Left hindlimb (tissue), 1 donor: ENCODE measurements at regions not wholly inside any gene's neighbourhood (a gene's known extent, or its start where the extent isn't known, plus 50 kb on each side); places are given as distances from the start of the nearest gene placed in this dataset.
A peak's percentile ranks its signal among the peaks of the same experiment; 100 is the strongest.
"Not testable (repeated sequence)": the region's sequence is repeated elsewhere in the genome, so short reads cannot be mapped to it uniquely, and the experiment has no call there.

ENCODE experiments used
- DNase-seq: peaks from one replicate; pipeline ENCODE4 v3.0.0-alpha.2; 2018

GRCh38 chr5:1651971-1652872 lies 128.5 kb upstream of the LPCAT1 start:
- DNase-seq = peak; percentile 35

- DNase-seq = peak; percentile 14
Measured at GRCh38 chr5:1651250-1651649, 127.5 kb upstream of the LPCAT1 start.

GRCh38 chr5:1649554-1649953 lies 125.8 kb upstream of the LPCAT1 start:
- DNase-seq = no peak

GRCh38 chr5:1648806-1649205 lies 125.0 kb upstream of the LPCAT1 start:
- no peak for DNase-seq

- peak; percentile 23 for DNase-seq
Measured at GRCh38 chr5:1647580-1647979, 123.8 kb upstream of the LPCAT1 start.

GRCh38 chr5:1644810-1645571 lies 121.2 kb upstream of the LPCAT1 start:
- peak; percentile 86 for DNase-seq

- DNase-seq = not testable (repeated sequence)
Measured at GRCh38 chr5:1644393-1644809, 120.6 kb upstream of the LPCAT1 start.

GRCh38 chr5:1643651-1644392 lies 120.1 kb upstream of the LPCAT1 start:
- peak; percentile 26 for DNase-seq

GRCh38 chr5:1642621-1643061 lies 118.9 kb upstream of the LPCAT1 start:
- DNase-seq = peak; percentile 22

- no peak for DNase-seq
Measured at GRCh38 chr5:1642221-1642620, 118.5 kb upstream of the LPCAT1 start.

GRCh38 chr5:1641560-1642166 lies 117.9 kb upstream of the LPCAT1 start:
- DNase-seq = peak; percentile 79

- DNase-seq = no peak
Measured at GRCh38 chr5:1641041-1641440, 117.3 kb upstream of the LPCAT1 start.

GRCh38 chr5:1640421-1640881 lies 116.7 kb upstream of the LPCAT1 start:
- DNase-seq = no peak

GRCh38 chr5:1639757-1640156 lies 116.0 kb upstream of the LPCAT1 start:
- no peak for DNase-seq

- no peak for DNase-seq
Measured at GRCh38 chr5:1638658-1639400, 115.1 kb upstream of the LPCAT1 start.

GRCh38 chr5:1637639-1638481 lies 114.1 kb upstream of the LPCAT1 start:
- no peak for DNase-seq

- no peak for DNase-seq
Measured at GRCh38 chr5:1636981-1637638, 113.3 kb upstream of the LPCAT1 start.

- DNase-seq = not testable (repeated sequence)
Measured at GRCh38 chr5:1636208-1636770, 112.5 kb upstream of the LPCAT1 start.

GRCh38 chr5:1635477-1635876 lies 111.7 kb upstream of the LPCAT1 start:
- not testable (repeated sequence) for DNase-seq

- no peak for DNase-seq
Measured at GRCh38 chr5:1634337-1634661, 110.5 kb upstream of the LPCAT1 start.
